Stimulated activated CD4-positive, alpha-beta T cell treated with anti-CD3 and anti-CD28 coated beads, TNF-alpha, amount 100 ng/mL, for 4 hours (primary cell): ENCODE measurements at regions not wholly inside any gene's neighbourhood (a gene's known extent, or its start where the extent isn't known, plus 50 kb on each side); places are given as distances from the start of the nearest gene placed in this dataset.
"Not testable (repeated sequence)": the region's sequence is repeated elsewhere in the genome, so short reads cannot be mapped to it uniquely, and the experiment has no call there.

Experiments
- DNase-seq, 3 experiments: peaks; one replicate each; pipeline ENCODE4 v3.0.0-alpha.2; 2020; ENCODE audit warnings: low read depth in 3 of 3

GRCh38 chr9:29212397-29213387 is 1639.4 kb upstream of the C9orf72 start:
- DNase-seq = no peak

GRCh38 chr9:29213417-29214153 is 1640.3 kb upstream of the C9orf72 start, which contains the start of gene LINGO2:
Gene LINGO2 (minus strand): TSS chr9:29213601.
- no peak for DNase-seq

GRCh38 chr9:29214154-29214689 is 1640.9 kb upstream of the C9orf72 start:
- no peak for DNase-seq

- DNase-seq = no peak
These were observed 1641.5 kb upstream of the C9orf72 start for GRCh38 chr9:29214690-29215253.

- no peak for DNase-seq
These were observed 1644.7 kb upstream of the C9orf72 start for GRCh38 chr9:29217966-29218365.

- DNase-seq = no peak
These were observed 1647.4 kb upstream of the C9orf72 start for GRCh38 chr9:29220596-29221251.

- DNase-seq = no peak
These were observed 1655.3 kb upstream of the C9orf72 start for GRCh38 chr9:29228558-29228957.

- no peak for DNase-seq
These were observed 1657.7 kb upstream of the C9orf72 start for GRCh38 chr9:29230931-29231330.

GRCh38 chr9:29233193-29233592 is 1659.9 kb upstream of the C9orf72 start:
- DNase-seq = no peak

GRCh38 chr9:29241320-29241719 is 1668.0 kb upstream of the C9orf72 start:
- no peak for DNase-seq

GRCh38 chr9:29245351-29245750 is 1672.1 kb upstream of the C9orf72 start:
- DNase-seq = no peak

- DNase-seq = not testable (repeated sequence)
These were observed 1697.1 kb upstream of the C9orf72 start for GRCh38 chr9:29270400-29270799.

- DNase-seq = no peak
These were observed 1708.8 kb upstream of the C9orf72 start for GRCh38 chr9:29282121-29282520.

GRCh38 chr9:29285818-29286217 is 1712.5 kb upstream of the C9orf72 start:
- no peak for DNase-seq

GRCh38 chr9:29289365-29289764 is 1716.1 kb upstream of the C9orf72 start:
- no peak for DNase-seq

GRCh38 chr9:29290516-29290915 is 1717.2 kb upstream of the C9orf72 start:
- no peak for DNase-seq

- no peak for DNase-seq
These were observed 1724.3 kb upstream of the C9orf72 start for GRCh38 chr9:29297592-29297991.

GRCh38 chr9:29311221-29311620 is 1737.9 kb upstream of the C9orf72 start:
- DNase-seq = no peak

- no peak for DNase-seq
These were observed 1739.0 kb upstream of the C9orf72 start for GRCh38 chr9:29312327-29312726.

GRCh38 chr9:29319736-29320513 is 1746.6 kb upstream of the C9orf72 start:
- no peak for DNase-seq

GRCh38 chr9:29322240-29322639 is 1749.0 kb upstream of the C9orf72 start:
- no peak for DNase-seq
